Esophagus squamous epithelium (tissue), 4 donors: ENCODE measurements at regions not wholly inside any gene's neighbourhood (a gene's known extent, or its start where the extent isn't known, plus 50 kb on each side); places are given as distances from the start of the nearest gene placed in this dataset.

ENCODE experiments used
- CTCF ChIP-seq, 6 experiments: fragments of 450-650 bp in 4 of 6; fragments of 200-600 bp in 2 of 6; sonication (generic) in 2 of 6; IDR thresholded peaks; one replicate each; pipeline ENCODE4 v1.5.1; 2016 to 2019; ENCODE audit warnings: antibody characterized with exemption in 6 of 6, mild to moderate bottlenecking in 4 of 6, moderate library complexity in 4 of 6
- POLR2A ChIP-seq, 4 donors: fragments of 450-650 bp; IDR thresholded peaks; one replicate each; pipeline ENCODE4 v1.6.1; 2017; ENCODE audit warnings: antibody characterized with exemption in 4 of 4, mild to moderate bottlenecking in 4 of 4, moderate library complexity in 3 of 4

- TF ChIP-seq CTCF (IDR thresholded peaks at IDR 0.05) = no peak
- no peak for TF ChIP-seq POLR2A (IDR thresholded peaks at IDR 0.05)
Observed at GRCh38 chr15:92315144-92315543, 78.5 kb upstream of the ST8SIA2 start.
